NB4 (cell line): ENCODE measurements at regions not wholly inside any gene's neighbourhood (a gene's known extent, or its start where the extent isn't known, plus 50 kb on each side); places are given as distances from the start of the nearest gene placed in this dataset.

Experiments used
- DNase-seq: peaks from one replicate; pipeline ENCODE4 v3.0.0; 2010; ENCODE audit warnings: low read depth
- H3K4me3 ChIP-seq: one replicate; pipeline ENCODE4 v1.5.1; 2011; ENCODE audit warnings: mild to moderate bottlenecking, low read depth, low read length, moderate library complexity
- MYC ChIP-seq: IDR thresholded peaks from 2 replicates; pipeline ENCODE4 v1.6.1; 2011; ENCODE audit warnings: low read depth, low read length
- POLR2A ChIP-seq: IDR thresholded peaks from 2 replicates; pipeline ENCODE4 v1.6.1; 2011; ENCODE audit warnings: mild to moderate bottlenecking; ENCODE audit not compliant: insufficient read length; ENCODE audit errors: extremely low read depth
- TF ChIP-seq, protein P1 (sequence below): IDR thresholded peaks from one replicate; pipeline ENCODE4 v1.5.1; 2012; ENCODE audit warnings: low read depth, low read length
- TF ChIP-seq, protein P2 (sequence below): IDR thresholded peaks from 2 replicates; pipeline ENCODE4 v1.6.1; 2011; ENCODE audit warnings: low read depth, low read length

DNA sequence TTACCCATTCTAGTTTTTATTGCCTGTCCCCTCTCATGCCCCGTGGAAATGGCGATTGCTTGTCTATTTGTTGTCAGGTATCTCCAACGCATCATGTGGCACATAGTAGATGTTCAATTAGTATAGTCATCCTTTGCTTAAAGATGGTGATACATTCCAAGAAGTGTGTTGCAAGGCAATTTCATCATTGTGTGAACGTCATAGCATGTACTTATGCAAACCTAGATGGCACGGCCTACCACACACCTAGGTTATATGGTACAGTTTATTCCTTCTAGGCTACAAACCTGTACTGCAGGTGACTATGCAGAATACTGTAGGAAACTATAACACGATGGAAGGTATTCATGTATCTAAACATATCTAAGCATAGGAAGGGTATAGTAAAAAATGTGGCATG lies 163.9 kb upstream of the DAPK1 start:
- H3K4me3 ChIP-seq, result no peak overlapping the region
- TF ChIP-seq, protein P1, sequence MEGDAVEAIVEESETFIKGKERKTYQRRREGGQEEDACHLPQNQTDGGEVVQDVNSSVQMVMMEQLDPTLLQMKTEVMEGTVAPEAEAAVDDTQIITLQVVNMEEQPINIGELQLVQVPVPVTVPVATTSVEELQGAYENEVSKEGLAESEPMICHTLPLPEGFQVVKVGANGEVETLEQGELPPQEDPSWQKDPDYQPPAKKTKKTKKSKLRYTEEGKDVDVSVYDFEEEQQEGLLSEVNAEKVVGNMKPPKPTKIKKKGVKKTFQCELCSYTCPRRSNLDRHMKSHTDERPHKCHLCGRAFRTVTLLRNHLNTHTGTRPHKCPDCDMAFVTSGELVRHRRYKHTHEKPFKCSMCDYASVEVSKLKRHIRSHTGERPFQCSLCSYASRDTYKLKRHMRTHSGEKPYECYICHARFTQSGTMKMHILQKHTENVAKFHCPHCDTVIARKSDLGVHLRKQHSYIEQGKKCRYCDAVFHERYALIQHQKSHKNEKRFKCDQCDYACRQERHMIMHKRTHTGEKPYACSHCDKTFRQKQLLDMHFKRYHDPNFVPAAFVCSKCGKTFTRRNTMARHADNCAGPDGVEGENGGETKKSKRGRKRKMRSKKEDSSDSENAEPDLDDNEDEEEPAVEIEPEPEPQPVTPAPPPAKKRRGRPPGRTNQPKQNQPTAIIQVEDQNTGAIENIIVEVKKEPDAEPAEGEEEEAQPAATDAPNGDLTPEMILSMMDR, result no peak
- no peak for TF ChIP-seq MYC
- no peak for TF ChIP-seq POLR2A
- TF ChIP-seq, protein P2, sequence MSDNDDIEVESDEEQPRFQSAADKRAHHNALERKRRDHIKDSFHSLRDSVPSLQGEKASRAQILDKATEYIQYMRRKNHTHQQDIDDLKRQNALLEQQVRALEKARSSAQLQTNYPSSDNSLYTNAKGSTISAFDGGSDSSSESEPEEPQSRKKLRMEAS, result no peak
- no peak for DNase-seq

DNA sequence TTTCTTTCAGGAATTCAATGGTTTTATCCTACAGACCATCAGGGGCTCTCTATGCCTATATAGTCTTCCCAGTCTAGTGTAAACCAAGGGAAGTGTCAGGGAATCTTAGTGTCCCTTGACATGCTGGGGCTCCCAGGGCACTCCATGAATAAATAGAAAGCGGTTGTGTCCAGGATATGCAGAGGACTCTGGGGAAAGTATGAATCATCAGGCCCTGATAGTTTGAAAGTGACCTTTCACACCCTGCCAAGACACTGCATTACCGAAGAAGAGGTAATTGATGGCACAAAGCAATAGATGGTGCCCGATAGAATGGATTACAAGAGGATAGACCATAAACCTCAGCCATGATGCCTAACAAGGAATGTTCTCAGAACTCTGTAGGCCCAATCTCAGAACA lies 163.3 kb upstream of the DAPK1 start:
- no peak overlapping the region for H3K4me3 ChIP-seq
- no peak for DNase-seq
- no peak for TF ChIP-seq MYC
- TF ChIP-seq, protein P2, result no peak
- TF ChIP-seq, protein P1, result no peak
- no peak for TF ChIP-seq POLR2A

DNA sequence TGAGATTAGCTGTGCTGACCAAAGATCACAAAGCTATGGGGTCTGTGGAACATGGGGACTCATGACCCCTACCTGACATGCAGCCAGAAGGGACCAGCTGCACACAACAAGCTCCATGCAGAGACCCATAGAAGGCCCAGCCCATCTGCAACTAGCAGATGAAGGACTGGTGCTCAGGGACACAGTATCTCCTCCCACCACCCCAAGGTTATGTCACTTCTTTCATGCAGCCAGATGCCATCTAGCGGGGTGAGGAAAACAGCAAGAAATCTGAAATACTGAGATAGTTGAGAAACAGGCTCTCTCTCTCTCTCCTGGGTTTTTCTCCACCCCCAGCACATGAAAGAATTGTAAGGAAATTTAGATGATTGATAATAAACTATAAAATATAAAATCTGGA lies 161.3 kb upstream of the DAPK1 start:
- TF ChIP-seq, protein P1, result peak; percentile 44
- TF ChIP-seq MYC, result no peak
- no peak overlapping the region for H3K4me3 ChIP-seq
- DNase-seq, result peak; percentile 40

DNA sequence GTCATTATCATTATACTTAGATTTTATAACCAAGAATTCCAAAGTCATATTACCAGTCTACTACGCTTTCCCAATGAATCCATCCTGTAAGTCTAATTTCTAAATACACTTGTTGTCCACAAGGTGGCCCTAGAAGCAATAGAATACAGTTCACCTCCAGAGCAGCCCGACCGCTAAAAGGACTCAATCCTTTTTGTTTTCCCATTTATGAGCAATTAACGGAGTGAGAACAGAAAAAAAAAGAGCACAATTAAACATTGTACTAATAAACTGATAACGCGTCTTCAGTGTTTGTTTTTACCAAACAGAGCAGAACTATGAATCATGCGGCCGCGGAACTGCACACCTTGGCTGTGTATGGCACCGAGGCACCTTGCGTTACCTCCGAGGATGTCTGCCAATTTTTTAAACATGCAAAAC lies 160.7 kb upstream of the DAPK1 start:
- no peak overlapping the region for H3K4me3 ChIP-seq

DNA sequence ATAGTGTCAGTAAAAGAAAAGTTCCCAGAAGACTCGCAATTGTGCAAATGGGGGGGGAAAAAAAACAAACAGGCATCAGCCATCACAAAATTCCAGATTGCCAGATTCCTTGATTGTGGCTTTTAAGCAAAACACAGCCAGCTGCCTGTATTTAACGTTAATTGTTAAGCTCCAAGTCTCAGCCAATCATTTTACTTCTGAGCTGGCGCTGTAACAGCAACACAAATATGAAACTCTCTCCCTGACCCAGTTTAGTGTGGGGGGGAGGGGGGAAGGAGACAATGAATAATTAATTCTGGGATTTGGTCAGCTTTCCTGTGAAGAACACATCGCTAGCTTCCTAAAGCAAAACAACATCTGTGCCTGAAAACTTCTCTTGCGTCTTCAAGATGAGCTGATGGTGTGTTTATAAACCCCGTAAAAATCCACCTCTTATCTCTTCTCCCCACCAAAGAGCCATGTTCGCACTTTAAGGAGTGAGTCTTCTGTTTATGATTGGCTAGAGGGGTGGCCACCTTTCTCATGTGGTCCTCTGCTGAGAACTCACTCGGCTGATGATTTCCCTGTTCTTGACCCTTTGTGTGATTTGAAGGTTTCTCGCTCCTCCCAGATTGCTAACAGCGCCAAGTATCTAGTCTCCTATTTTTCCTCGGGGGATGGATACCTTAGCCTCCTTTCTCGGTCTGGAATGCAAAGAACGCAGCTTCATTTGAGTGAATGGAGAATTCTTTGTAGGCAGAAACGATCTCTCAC lies 160.2 kb upstream of the DAPK1 start:
- DNase-seq, result no peak
- TF ChIP-seq, protein P1, result no peak
- no peak for TF ChIP-seq POLR2A
- no peak for TF ChIP-seq MYC
- TF ChIP-seq, protein P2, result no peak
- no peak overlapping the region for H3K4me3 ChIP-seq

More for the DNA sequence above, 160.7 kb upstream of the DAPK1 start:
- TF ChIP-seq MYC (no peak), POLR2A (no peak)
- TF ChIP-seq, protein P1, result peak; percentile 37
- TF ChIP-seq, protein P2, result no peak
- DNase-seq, result peak; percentile 68
